ENCODE measurements at regions not wholly inside any gene's neighbourhood (a gene's known extent, or its start where the extent isn't known, plus 50 kb on each side); places are given as distances from the start of the nearest gene placed in this dataset.
"Not testable (repeated sequence)": the region's sequence is repeated elsewhere in the genome, so short reads cannot be mapped to it uniquely, and the experiment has no call there.

DNA sequence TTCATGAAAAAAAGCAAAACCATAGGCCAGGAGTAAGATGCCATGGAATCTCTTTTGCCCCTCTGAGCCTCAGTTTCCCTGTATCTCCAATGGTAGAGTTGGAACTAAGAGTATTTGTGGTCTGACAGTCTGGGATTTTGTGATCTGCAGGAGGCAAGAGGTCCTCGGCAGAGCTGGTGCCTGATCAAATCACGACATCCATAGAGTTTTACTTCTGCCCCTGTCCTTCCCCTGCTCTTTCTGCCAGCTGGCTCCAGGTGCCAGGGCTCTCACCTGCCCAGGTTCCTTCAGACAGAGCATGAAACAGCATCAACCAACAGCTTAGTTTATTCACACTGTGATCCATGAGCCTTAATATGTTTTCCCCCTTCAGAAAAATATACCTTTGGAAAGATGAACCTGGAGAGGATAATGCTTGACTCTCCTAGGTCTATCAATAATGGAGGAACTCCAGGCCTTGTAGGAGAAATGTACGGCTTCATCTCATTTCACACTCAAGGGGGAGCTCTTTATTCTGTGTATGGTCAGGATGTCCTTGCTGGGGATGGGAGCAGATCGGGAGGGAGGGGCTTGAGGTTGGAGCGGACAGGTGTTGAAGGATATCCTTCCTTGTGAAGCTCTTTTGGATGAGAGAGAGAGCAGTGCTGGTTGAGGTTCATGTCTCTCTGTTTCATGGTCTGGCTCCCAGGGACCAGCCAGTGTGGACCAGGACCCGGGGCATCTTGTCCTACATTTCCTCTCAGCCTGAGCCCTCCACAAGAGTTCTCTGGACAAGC lies 309.9 kb downstream of the RPLP1 start:
- Histone ChIP-seq H3K36me3 (ENCODE audit: control insufficient read depth in 5 of 5, insufficient read depth in 5 of 5, low read length in 5 of 5) (no peaks in the 10 kb centered on the region), H3K27ac (ENCODE audit: low read depth, low read length) (no peak overlapping the region), H3K9ac (ENCODE audit: low read length in 5 of 5) (no peak overlapping the region)

DNA sequence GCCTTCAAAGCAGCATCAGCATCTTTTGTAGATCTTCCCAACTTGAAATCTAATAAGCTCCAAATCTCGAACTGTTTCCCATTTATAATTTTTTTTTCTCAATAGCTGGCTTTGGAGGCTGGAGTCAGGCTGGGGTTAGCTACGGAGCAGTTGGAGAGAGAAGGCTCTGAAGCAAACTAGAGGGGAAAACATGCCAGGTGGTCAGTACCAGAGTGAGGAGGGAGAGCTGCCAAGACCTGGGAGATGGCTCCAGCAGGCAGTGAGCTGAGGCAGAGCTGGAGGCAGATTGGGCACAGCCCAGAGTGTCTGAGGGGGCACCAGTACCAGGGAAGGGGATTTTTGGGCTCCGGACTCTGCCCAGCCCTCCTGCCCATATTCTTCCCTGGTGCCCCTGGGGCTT lies 311.2 kb downstream of the RPLP1 start:
- Histone ChIP-seq H3K27me3 (ENCODE audit: control insufficient read depth in 5 of 5, insufficient read depth in 4 of 5, low read length in 5 of 5) (peaks cover 0 to 3% (median 0%) of the 10 kb centered on the region in 5 donors), H3K36me3 (ENCODE audit: control insufficient read depth in 5 of 5, insufficient read depth in 5 of 5, low read length in 5 of 5) (no peaks in the 10 kb centered on the region), H3K27ac (ENCODE audit: low read depth, low read length) (no peak overlapping the region), H3K4me3 (ENCODE audit: low read depth in 1 of 5, low read length in 5 of 5) (no peak overlapping the region), H3K4me1 (ENCODE audit: control insufficient read depth in 5 of 5, insufficient read depth in 5 of 5, low read length in 5 of 5) (peaks cover 0 to 14% (median 10%) of the 10 kb centered on the region in 5 donors), H3K9me3 (ENCODE audit: control insufficient read depth in 5 of 5, low read length in 5 of 5) (peaks cover 0 to 8% (median 4%) of the 10 kb centered on the region in 5 donors), H3K9ac (ENCODE audit: low read length in 5 of 5) (no peak overlapping the region)

More for the DNA sequence above, 309.9 kb downstream of the RPLP1 start:
- no peak overlapping the region for H3K4me3 ChIP-seq (ENCODE audit: low read depth in 1 of 5, low read length in 5 of 5)
- peaks cover 0 to 24% (median 13%) of the 10 kb centered on the region in 5 donors for H3K4me1 ChIP-seq (ENCODE audit: control insufficient read depth in 5 of 5, insufficient read depth in 5 of 5, low read length in 5 of 5)
- H3K27me3 ChIP-seq (ENCODE audit: control insufficient read depth in 5 of 5, insufficient read depth in 4 of 5, low read length in 5 of 5), result peaks cover 0 to 3% (median 0%) of the 10 kb centered on the region in 5 donors
- peaks cover 0 to 6% (median 2%) of the 10 kb centered on the region in 5 donors for H3K9me3 ChIP-seq (ENCODE audit: control insufficient read depth in 5 of 5, low read length in 5 of 5)

DNA sequence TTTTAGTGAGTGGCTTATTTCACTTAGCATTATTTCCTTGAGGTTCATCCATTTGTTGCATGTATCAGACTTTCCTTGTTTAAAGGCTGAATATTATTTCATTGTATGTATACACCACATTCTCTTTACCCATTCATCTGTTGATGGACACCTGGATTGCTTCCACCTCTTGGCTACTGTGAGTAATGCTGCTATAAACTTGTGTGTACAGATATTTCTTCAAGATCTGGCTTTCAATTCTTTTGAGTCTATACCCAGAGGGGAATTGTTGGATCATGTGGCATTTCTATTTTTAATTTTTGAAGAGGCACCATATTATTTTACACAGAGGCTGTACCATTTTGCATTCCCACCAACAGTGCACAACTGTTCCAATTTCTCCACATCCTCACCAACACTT lies 313.5 kb downstream of the RPLP1 start:
- H3K36me3 ChIP-seq (ENCODE audit: control insufficient read depth in 5 of 5, insufficient read depth in 5 of 5, low read length in 5 of 5), result no peaks in the 10 kb centered on the region
- no peak overlapping the region for H3K9ac ChIP-seq (ENCODE audit: low read length in 5 of 5)
- peaks cover 0 to 8% (median 4%) of the 10 kb centered on the region in 5 donors for H3K9me3 ChIP-seq (ENCODE audit: control insufficient read depth in 5 of 5, low read length in 5 of 5)
- H3K27me3 ChIP-seq (ENCODE audit: control insufficient read depth in 5 of 5, insufficient read depth in 4 of 5, low read length in 5 of 5), result peaks cover 0 to 3% (median 0%) of the 10 kb centered on the region in 5 donors
- H3K4me3 ChIP-seq (ENCODE audit: low read depth in 1 of 5, low read length in 5 of 5), result no peak overlapping the region
- H3K27ac ChIP-seq (ENCODE audit: low read depth, low read length), result no peak overlapping the region
- peaks cover 0 to 3% (median 0%) of the 10 kb centered on the region in 5 donors for H3K4me1 ChIP-seq (ENCODE audit: control insufficient read depth in 5 of 5, insufficient read depth in 5 of 5, low read length in 5 of 5)

DNA sequence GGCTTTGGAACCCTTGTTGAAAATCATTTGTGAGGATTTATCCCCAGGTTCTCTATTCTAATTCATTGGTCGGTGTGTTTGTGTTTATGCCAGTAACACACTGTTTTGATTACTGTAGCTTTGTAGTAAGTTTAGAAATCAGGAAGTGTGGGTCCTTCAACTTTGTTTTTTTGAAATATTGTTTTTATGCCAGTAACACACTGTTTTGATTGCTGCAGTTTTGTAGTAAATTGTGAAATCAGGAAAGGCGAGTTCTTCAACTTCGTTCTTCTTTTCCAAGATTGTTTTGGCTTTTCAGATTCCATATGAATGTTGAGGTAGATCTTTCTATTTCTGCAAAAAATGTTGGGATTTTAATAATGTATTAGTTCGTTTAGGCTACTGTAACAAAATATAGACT lies 314.6 kb downstream of the RPLP1 start:
- no peak overlapping the region for H3K4me3 ChIP-seq (ENCODE audit: low read depth in 1 of 5, low read length in 5 of 5)
- peaks cover 0 to 3% (median 0%) of the 10 kb centered on the region in 5 donors for H3K27me3 ChIP-seq (ENCODE audit: control insufficient read depth in 5 of 5, insufficient read depth in 4 of 5, low read length in 5 of 5)
- H3K27ac ChIP-seq (ENCODE audit: low read depth, low read length), result no peak overlapping the region
- no peaks in the 10 kb centered on the region for H3K36me3 ChIP-seq (ENCODE audit: control insufficient read depth in 5 of 5, insufficient read depth in 5 of 5, low read length in 5 of 5)
- no peak overlapping the region for H3K9ac ChIP-seq (ENCODE audit: low read length in 5 of 5)
- peaks cover 0 to 8% (median 4%) of the 10 kb centered on the region in 5 donors for H3K9me3 ChIP-seq (ENCODE audit: control insufficient read depth in 5 of 5, low read length in 5 of 5)
- no peaks in the 10 kb centered on the region for H3K4me1 ChIP-seq (ENCODE audit: control insufficient read depth in 5 of 5, insufficient read depth in 5 of 5, low read length in 5 of 5)

DNA sequence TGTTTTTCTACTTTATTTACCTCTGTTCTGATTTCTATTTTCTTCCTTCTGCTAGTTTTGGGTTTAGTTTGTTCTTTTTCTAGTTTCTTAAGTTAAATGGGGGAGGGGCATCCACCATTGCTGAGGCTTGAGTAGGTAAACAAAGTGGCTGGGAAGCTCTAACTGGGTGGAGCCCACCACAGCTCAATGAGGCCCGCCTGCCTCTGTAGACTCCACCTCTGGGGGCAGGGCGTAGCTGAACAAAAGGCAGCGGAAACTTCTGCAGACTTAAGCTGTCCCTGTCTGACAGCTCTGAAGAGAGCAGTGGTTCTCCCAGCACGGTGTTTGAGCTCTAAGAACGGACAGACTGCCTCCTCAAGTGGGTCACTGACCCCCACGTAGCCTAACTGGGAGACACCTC lies 316.7 kb downstream of the RPLP1 start:
- H3K4me3 ChIP-seq (ENCODE audit: low read depth in 1 of 5, low read length in 5 of 5); H3K9ac ChIP-seq (ENCODE audit: low read length in 5 of 5); H3K27ac ChIP-seq (ENCODE audit: low read depth, low read length); H3K36me3 ChIP-seq (ENCODE audit: control insufficient read depth in 5 of 5, insufficient read depth in 5 of 5, low read length in 5 of 5); H3K9me3 ChIP-seq (ENCODE audit: control insufficient read depth in 5 of 5, low read length in 5 of 5); H3K4me1 ChIP-seq (ENCODE audit: control insufficient read depth in 5 of 5, insufficient read depth in 5 of 5, low read length in 5 of 5); H3K27me3 ChIP-seq (ENCODE audit: control insufficient read depth in 5 of 5, insufficient read depth in 4 of 5, low read length in 5 of 5): not testable (repeated sequence)

DNA sequence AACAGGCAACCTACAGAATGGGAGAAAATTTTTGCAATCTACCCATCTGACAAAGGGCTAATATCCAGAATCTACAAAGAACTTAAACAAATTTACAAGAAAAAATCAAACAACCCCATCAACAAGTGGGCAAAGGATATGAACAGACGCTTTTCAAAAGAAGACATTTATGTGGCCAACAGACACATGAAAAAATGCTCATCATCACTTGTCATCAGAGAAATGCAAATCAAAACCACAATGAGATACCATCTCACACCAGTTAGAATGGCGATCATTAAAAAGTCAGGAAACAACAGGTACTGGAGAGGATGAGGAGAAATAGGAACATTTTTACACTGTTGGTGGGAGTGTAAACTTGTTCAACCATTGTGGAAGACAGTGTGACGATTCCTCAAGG lies 321.6 kb downstream of the RPLP1 start:
- H3K4me1 ChIP-seq (ENCODE audit: control insufficient read depth in 5 of 5, insufficient read depth in 5 of 5, low read length in 5 of 5); H3K9ac ChIP-seq (ENCODE audit: low read length in 5 of 5); H3K27ac ChIP-seq (ENCODE audit: low read depth, low read length); H3K27me3 ChIP-seq (ENCODE audit: control insufficient read depth in 5 of 5, insufficient read depth in 4 of 5, low read length in 5 of 5); H3K36me3 ChIP-seq (ENCODE audit: control insufficient read depth in 5 of 5, insufficient read depth in 5 of 5, low read length in 5 of 5); H3K9me3 ChIP-seq (ENCODE audit: control insufficient read depth in 5 of 5, low read length in 5 of 5); H3K4me3 ChIP-seq (ENCODE audit: low read depth in 1 of 5, low read length in 5 of 5): not testable (repeated sequence)

DNA sequence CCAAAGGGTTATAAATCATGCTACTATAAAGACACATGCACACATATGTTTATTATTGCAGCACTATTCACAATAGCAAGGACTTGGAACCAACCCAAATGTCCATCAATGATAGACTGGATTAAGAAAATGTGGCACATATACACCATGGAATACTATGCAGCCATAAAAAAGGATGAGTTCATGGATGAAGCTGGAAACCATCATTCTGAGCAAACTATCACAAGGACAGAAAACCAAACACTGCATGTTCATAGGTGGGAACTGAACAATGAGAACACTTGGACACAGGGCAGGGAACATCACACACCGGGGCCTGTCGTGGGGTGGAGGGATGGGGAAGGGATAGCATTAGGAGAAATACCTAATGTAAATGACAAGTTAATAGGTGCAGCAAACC lies 322.1 kb downstream of the RPLP1 start:
- not testable (repeated sequence) for H3K4me1 ChIP-seq (ENCODE audit: control insufficient read depth in 5 of 5, insufficient read depth in 5 of 5, low read length in 5 of 5); H3K4me3 ChIP-seq (ENCODE audit: low read depth in 1 of 5, low read length in 5 of 5); H3K9me3 ChIP-seq (ENCODE audit: control insufficient read depth in 5 of 5, low read length in 5 of 5); H3K27me3 ChIP-seq (ENCODE audit: control insufficient read depth in 5 of 5, insufficient read depth in 4 of 5, low read length in 5 of 5); H3K36me3 ChIP-seq (ENCODE audit: control insufficient read depth in 5 of 5, insufficient read depth in 5 of 5, low read length in 5 of 5); H3K27ac ChIP-seq (ENCODE audit: low read depth, low read length); H3K9ac ChIP-seq (ENCODE audit: low read length in 5 of 5)

DNA sequence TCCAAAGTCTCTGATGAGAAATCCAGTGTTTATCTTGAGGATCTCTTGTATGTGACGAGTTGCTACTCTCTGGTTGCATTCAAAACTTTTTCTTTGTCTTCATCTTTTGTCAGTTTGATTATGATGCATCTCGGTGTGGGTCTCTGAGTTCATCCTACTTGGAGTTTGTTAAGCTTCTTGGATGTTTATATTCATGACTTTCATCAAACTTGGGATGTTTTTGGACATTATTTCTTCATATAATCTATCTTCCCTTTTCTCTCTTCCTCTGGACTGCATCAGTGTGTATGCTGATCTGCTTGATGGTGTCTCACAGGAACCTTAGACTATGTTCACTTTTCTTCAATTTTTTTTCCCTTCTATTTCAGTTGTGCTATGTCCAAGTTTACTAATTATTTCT lies 320.4 kb downstream of the TLE3 start:
- H3K9ac ChIP-seq (ENCODE audit: low read length in 5 of 5), result no peak overlapping the region
- no peak overlapping the region for H3K4me3 ChIP-seq (ENCODE audit: low read depth in 1 of 5, low read length in 5 of 5)
- H3K27me3 ChIP-seq (ENCODE audit: control insufficient read depth in 5 of 5, insufficient read depth in 4 of 5, low read length in 5 of 5), result peaks cover 0 to 4% (median 0%) of the 10 kb centered on the region in 5 donors
- H3K27ac ChIP-seq (ENCODE audit: low read depth, low read length), result no peak overlapping the region
- no peaks in the 10 kb centered on the region for H3K9me3 ChIP-seq (ENCODE audit: control insufficient read depth in 5 of 5, low read length in 5 of 5)
- no peaks in the 10 kb centered on the region for H3K36me3 ChIP-seq (ENCODE audit: control insufficient read depth in 5 of 5, insufficient read depth in 5 of 5, low read length in 5 of 5)
- no peaks in the 10 kb centered on the region for H3K4me1 ChIP-seq (ENCODE audit: control insufficient read depth in 5 of 5, insufficient read depth in 5 of 5, low read length in 5 of 5)

DNA sequence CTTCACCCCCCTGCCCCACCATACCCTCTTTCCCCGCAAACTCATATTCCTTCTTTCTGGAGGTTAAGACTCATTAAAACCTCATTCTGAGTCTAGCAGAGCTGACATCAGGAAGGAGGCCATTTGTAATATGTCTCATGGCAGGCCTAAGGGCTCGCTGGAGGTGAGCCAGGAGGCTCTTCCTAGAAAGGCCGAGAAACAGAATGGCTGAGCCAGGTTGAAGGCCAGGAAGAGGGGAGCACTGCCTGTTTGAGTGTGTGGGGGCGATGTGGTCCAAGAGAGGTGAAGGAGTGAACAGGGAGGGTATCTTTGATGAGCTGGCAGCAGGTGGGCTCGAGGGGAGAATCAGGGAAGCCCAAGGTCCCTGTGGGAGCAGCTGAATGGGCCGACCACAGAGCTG lies 317.3 kb downstream of the TLE3 start:
- no peaks in the 10 kb centered on the region for H3K9me3 ChIP-seq (ENCODE audit: control insufficient read depth in 5 of 5, low read length in 5 of 5)

DNA sequence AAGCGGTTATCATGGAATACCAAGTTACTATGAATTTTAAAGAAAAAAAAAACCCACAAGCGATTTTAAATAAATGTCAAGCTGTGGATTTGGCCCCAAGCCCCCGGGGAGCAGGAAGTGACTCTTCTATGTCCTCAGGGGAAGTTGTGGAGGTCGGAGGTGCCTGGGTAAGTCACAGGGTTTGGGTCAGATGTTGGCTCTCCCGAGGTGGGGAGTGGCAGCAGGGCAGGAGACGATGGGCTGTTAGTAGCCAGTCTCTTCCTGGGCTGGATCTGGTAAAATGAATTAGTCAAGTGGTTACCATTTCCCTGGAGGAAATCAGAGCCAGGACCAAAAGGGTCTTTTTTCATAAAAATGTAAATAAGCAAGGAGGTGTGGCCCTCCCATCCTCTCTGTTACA lies 316.7 kb downstream of the TLE3 start:
- no peak overlapping the region for H3K9ac ChIP-seq (ENCODE audit: low read length in 5 of 5)
- H3K27ac ChIP-seq (ENCODE audit: low read depth, low read length), result no peak overlapping the region
- no peaks in the 10 kb centered on the region for H3K4me1 ChIP-seq (ENCODE audit: control insufficient read depth in 5 of 5, insufficient read depth in 5 of 5, low read length in 5 of 5)
- H3K9me3 ChIP-seq (ENCODE audit: control insufficient read depth in 5 of 5, low read length in 5 of 5), result no peaks in the 10 kb centered on the region
- H3K27me3 ChIP-seq (ENCODE audit: control insufficient read depth in 5 of 5, insufficient read depth in 4 of 5, low read length in 5 of 5), result peaks cover 0 to 10% (median 0%) of the 10 kb centered on the region in 5 donors
- no peaks in the 10 kb centered on the region for H3K36me3 ChIP-seq (ENCODE audit: control insufficient read depth in 5 of 5, insufficient read depth in 5 of 5, low read length in 5 of 5)
- no peak overlapping the region for H3K4me3 ChIP-seq (ENCODE audit: low read depth in 1 of 5, low read length in 5 of 5)

More for the DNA sequence above, 317.3 kb downstream of the TLE3 start:
- no peak overlapping the region for H3K27ac ChIP-seq (ENCODE audit: low read depth, low read length)
- H3K9ac ChIP-seq (ENCODE audit: low read length in 5 of 5), result no peak overlapping the region
- no peaks in the 10 kb centered on the region for H3K36me3 ChIP-seq (ENCODE audit: control insufficient read depth in 5 of 5, insufficient read depth in 5 of 5, low read length in 5 of 5)
- peaks cover 0 to 8% (median 0%) of the 10 kb centered on the region in 5 donors for H3K27me3 ChIP-seq (ENCODE audit: control insufficient read depth in 5 of 5, insufficient read depth in 4 of 5, low read length in 5 of 5)
- H3K4me3 ChIP-seq (ENCODE audit: low read depth in 1 of 5, low read length in 5 of 5), result no peak overlapping the region
- H3K4me1 ChIP-seq (ENCODE audit: control insufficient read depth in 5 of 5, insufficient read depth in 5 of 5, low read length in 5 of 5), result no peaks in the 10 kb centered on the region
